SK-N-SH (cell line): ENCODE measurements at regions not wholly inside any gene's neighbourhood (a gene's known extent, or its start where the extent isn't known, plus 50 kb on each side); places are given as distances from the start of the nearest gene placed in this dataset.

Experiments used
- CTCF ChIA-PET: fragments of 300-600, 350-600 bp; formaldehyde crosslinking; extraction: SDS; loops from one replicate; lab custom pipeline; 2021; lab: Yijun Ruan, JAX
- POLR2A ChIA-PET: fragments of 350-600 bp; sonication (Branson Sonifier 250); formaldehyde crosslinking; extraction: SDS; loops from one replicate; lab custom pipeline; 2020; ENCODE audit warnings: antibody characterized with exemption, inconsistent platforms; lab: Yijun Ruan, JAX
- DNase-seq: peaks from one replicate; pipeline ENCODE4 v3.0.0; 2012
- H2AFZ ChIP-seq: fragments of 200-600 bp; sonication (generic); 2 replicates; pipeline ENCODE4 v1.8.1; 2016; ENCODE audit warnings: antibody characterized with exemption, mild to moderate bottlenecking, low read depth
- H3F3A ChIP-seq: fragments of 200-600 bp; sonication (generic); replicated peaks from 2 replicates; pipeline ENCODE3; 2016; ENCODE audit warnings: antibody characterized with exemption, mild to moderate bottlenecking; ENCODE audit not compliant: insufficient read depth
- H3K27ac ChIP-seq, 2 experiments: fragments of 200-500 bp in 1 of 2; fragments of 200-600 bp in 1 of 2; sonication (Bioruptor generic) in 1 of 2; sonication (generic), shearing (Covaris generic) in 1 of 2; 2 replicates each; pipeline versions ENCODE4 v1.5.1 to v1.6.1; 2014 to 2016; ENCODE audit warnings: low read depth in 2 of 2, inconsistent platforms in 1 of 2, low read length in 1 of 2, mild to moderate bottlenecking in 1 of 2, mixed read lengths in 1 of 2
- H3K27me3 ChIP-seq: fragments of 200-600 bp; sonication (generic), shearing (Covaris generic); 2 replicates; pipeline ENCODE4 v1.6.1; 2016; ENCODE audit warnings: mixed run types; ENCODE audit not compliant: insufficient read depth
- H3K36me3 ChIP-seq, 2 experiments: fragments of 200-500 bp in 1 of 2; fragments of 200-600 bp in 1 of 2; sonication (Bioruptor generic) in 1 of 2; sonication (generic) in 1 of 2; replicated peaks in 1 of 2; 2 replicates each; pipeline versions ENCODE3 to v1.5.1; 2014 to 2016; ENCODE audit warnings: low read length in 1 of 2, mild to moderate bottlenecking in 1 of 2; ENCODE audit not compliant: insufficient read depth in 2 of 2, control insufficient read depth in 1 of 2
- H3K4me1 ChIP-seq, 2 experiments: fragments of 200-500 bp in 1 of 2; fragments of 200-600 bp in 1 of 2; sonication (Bioruptor generic) in 1 of 2; sonication (generic), shearing (Covaris generic) in 1 of 2; 2 replicates each; pipeline versions ENCODE4 v1.5.1 to v1.6.1; 2014 to 2016; ENCODE audit warnings: low read depth in 1 of 2, low read length in 1 of 2, mixed run types in 1 of 2; ENCODE audit not compliant: insufficient read depth in 2 of 2, control insufficient read depth in 1 of 2
- H3K4me2 ChIP-seq: fragments of 200-600 bp; sonication (generic), shearing (Covaris generic); 2 replicates; pipeline ENCODE4 v1.6.1; 2017; ENCODE audit warnings: mixed run types
- H3K4me3 ChIP-seq, 2 experiments: fragments of 200-500 bp in 1 of 2; fragments of 200-600 bp in 1 of 2; sonication (Bioruptor generic) in 1 of 2; sonication (generic), shearing (Covaris generic) in 1 of 2; 2 replicates each; pipeline versions ENCODE4 v1.5.1 to v1.8.1; 2014 to 2016; ENCODE audit warnings: low read depth in 2 of 2, inconsistent platforms in 1 of 2, low read length in 1 of 2, mild to moderate bottlenecking in 1 of 2, mixed read lengths in 1 of 2, moderate library complexity in 1 of 2
- H3K79me2 ChIP-seq: fragments of 200-600 bp; sonication (generic); 2 replicates; pipeline ENCODE4 v1.8.1; 2017; ENCODE audit warnings: mild to moderate bottlenecking; ENCODE audit not compliant: insufficient read depth
- H3K9ac ChIP-seq: fragments of 200-600 bp; sonication (generic); 2 replicates; pipeline ENCODE4 v1.6.1; 2017; ENCODE audit warnings: mixed run types
- H3K9me2 ChIP-seq: fragments of 200-600 bp; sonication (generic); 2 replicates; pipeline ENCODE4 v1.6.1; 2017; ENCODE audit warnings: mixed run types
- H3K9me3 ChIP-seq: fragments of 200-600 bp; sonication (generic); 2 replicates; pipeline ENCODE4 v1.6.1; 2017; ENCODE audit warnings: mixed run types, mild to moderate bottlenecking, moderate library complexity
- H4K20me1 ChIP-seq: fragments of 200-600 bp; sonication (generic); 2 replicates; pipeline ENCODE4 v1.6.1; 2017; ENCODE audit warnings: mild to moderate bottlenecking, mixed run types; ENCODE audit not compliant: insufficient read depth
- ELF1 ChIP-seq: IDR thresholded peaks from 2 replicates; pipeline ENCODE4 v1.4.0; 2012
- GATA2 ChIP-seq: sonication (generic); formaldehyde crosslinking; IDR thresholded peaks from 2 replicates; pipeline ENCODE4 v1.5.0; 2020; ENCODE audit warnings: mild to moderate bottlenecking, missing genetic modification reagents
- JUND ChIP-seq: IDR thresholded peaks from 2 replicates; pipeline ENCODE4 v1.4.0; 2012
- MEF2A ChIP-seq: IDR thresholded peaks from 2 replicates; pipeline ENCODE4 v1.4.0; 2012; ENCODE audit warnings: low read depth, borderline replicate concordance
- NFIC ChIP-seq: IDR thresholded peaks from 2 replicates; pipeline ENCODE4 v1.4.0; 2012; ENCODE audit warnings: borderline replicate concordance
- RFX5 ChIP-seq: IDR thresholded peaks from 2 replicates; pipeline ENCODE4 v1.6.1; 2012; ENCODE audit warnings: mild to moderate bottlenecking, improper control_type of control experiment, low read length
- RXRA ChIP-seq: IDR thresholded peaks from 2 replicates; pipeline ENCODE4 v1.4.0; 2012; ENCODE audit warnings: low read depth, mild to moderate bottlenecking, borderline replicate concordance
- SIN3A ChIP-seq: IDR thresholded peaks from 2 replicates; pipeline ENCODE4 v1.6.1; 2012; ENCODE audit warnings: low read depth, mild to moderate bottlenecking, low read length, moderate library complexity, borderline replicate concordance
- TEAD4 ChIP-seq: IDR thresholded peaks from 2 replicates; pipeline ENCODE4 v1.4.0; 2012; ENCODE audit warnings: mild to moderate bottlenecking, borderline replicate concordance; ENCODE audit not compliant: insufficient read depth
- USF1 ChIP-seq: IDR thresholded peaks from 2 replicates; pipeline ENCODE4 v1.4.0; 2012; ENCODE audit warnings: low read depth, borderline replicate concordance
- YY1 ChIP-seq: IDR thresholded peaks from 2 replicates; pipeline ENCODE4 v1.4.0; 2012; ENCODE audit warnings: low read depth, mild to moderate bottlenecking
- WGBS: methylation state at CpG from one replicate; pipeline ENCODE4 v1.1.6; 2017; ENCODE audit warnings: low lambda C conversion rate; 5-methylcytosine and 5-hydroxymethylcytosine counted together

- H2AFZ ChIP-seq: no peak overlapping the region
- no peak for TF ChIP-seq USF1
- TF ChIP-seq RXRA: no peak
- no peak for TF ChIP-seq NFIC
- ChIA-PET CTCF (no interaction called here), POLR2A (no interaction called here)
- H3K4me1 ChIP-seq: peaks cover 0 to 4% of the 10 kb centered on the region in 2 experiments; a peak in 2 of 4 replicates
- no peaks in the 10 kb centered on the region for H3K27me3 ChIP-seq
- H3F3A ChIP-seq: no peaks in the 10 kb centered on the region
- no peak overlapping the region for H3K4me2 ChIP-seq
- H3K9me3 ChIP-seq: no peaks in the 10 kb centered on the region
- no peak overlapping the region for H3K4me3 ChIP-seq
- H4K20me1 ChIP-seq: no peaks in the 10 kb centered on the region
- no peaks in the 10 kb centered on the region for H3K9me2 ChIP-seq
- no peak overlapping the region for H3K27ac ChIP-seq
- 88% methylated on average over 4 of the region's 4 CpGs for WGBS
- no peak overlapping the region for H3K9ac ChIP-seq
- no peak for DNase-seq
- H3K36me3 ChIP-seq: no peaks in the 10 kb centered on the region
- no peaks in the 10 kb centered on the region for H3K79me2 ChIP-seq
These were observed 398.5 kb upstream of the RPS23 start for GRCh38 chr5:82676661-82677060.

- no peak overlapping the region for H2AFZ ChIP-seq
- no peaks in the 10 kb centered on the region for H3K36me3 ChIP-seq
- H3K4me1 ChIP-seq: peaks cover 0 to 10% of the 10 kb centered on the region in 2 experiments; a peak in 3 of 4 replicates
- CTCF ChIA-PET: no interaction called here
- no peaks in the 10 kb centered on the region for H3F3A ChIP-seq
- no peak overlapping the region for H3K4me2 ChIP-seq
- H3K79me2 ChIP-seq: no peaks in the 10 kb centered on the region
- H3K9me2 ChIP-seq: no peaks in the 10 kb centered on the region
- H3K9me3 ChIP-seq: no peaks in the 10 kb centered on the region
- DNase-seq: no peak
- WGBS: 72% methylated on average over 1 of the region's 1 CpG
- no peak overlapping the region for H3K9ac ChIP-seq
- H3K27ac ChIP-seq: no peak overlapping the region
- no peak overlapping the region for H3K4me3 ChIP-seq
- no peak for TF ChIP-seq YY1
- no peak for TF ChIP-seq JUND
- no peak for TF ChIP-seq GATA2 (CRISPR knock-in tag)
- TF ChIP-seq RFX5: no peak
- no peak for TF ChIP-seq SIN3A
- TF ChIP-seq TEAD4: no peak
- TF ChIP-seq USF1: no peak
- no peak for TF ChIP-seq MEF2A
- TF ChIP-seq ELF1: no peak
- POLR2A ChIA-PET: no interaction called here
- H4K20me1 ChIP-seq: no peaks in the 10 kb centered on the region
- H3K27me3 ChIP-seq: no peaks in the 10 kb centered on the region
These were observed 396.5 kb upstream of the RPS23 start for GRCh38 chr5:82674671-82675070.
